Osteocyte (in vitro differentiated cells): ENCODE measurements at regions not wholly inside any gene's neighbourhood (a gene's known extent, or its start where the extent isn't known, plus 50 kb on each side); places are given as distances from the start of the nearest gene placed in this dataset.

Experiments
- DNase-seq: peaks from one replicate; pipeline ENCODE4 v3.0.0; 2021; ENCODE audit warnings: mixed read lengths; ENCODE audit not compliant: unreplicated experiment; ENCODE audit errors: extremely low spot score
- H3K27ac Mint-ChIP-seq: one replicate; pipeline ENCODE4 v1.8.0; 2021; ENCODE audit warnings: mild to moderate bottlenecking, mixed read lengths; ENCODE audit not compliant: unreplicated experiment
- H3K27me3 Mint-ChIP-seq: one replicate; pipeline ENCODE4 v1.8.0; 2021; ENCODE audit warnings: mixed read lengths; ENCODE audit not compliant: unreplicated experiment
- H3K36me3 Mint-ChIP-seq: one replicate; pipeline ENCODE4 v1.8.0; 2021; ENCODE audit warnings: mixed read lengths; ENCODE audit not compliant: unreplicated experiment
- H3K4me1 Mint-ChIP-seq: one replicate; pipeline ENCODE4 v1.8.0; 2021; ENCODE audit warnings: mixed read lengths; ENCODE audit not compliant: unreplicated experiment
- H3K4me3 Mint-ChIP-seq: one replicate; pipeline ENCODE4 v1.8.0; 2021; ENCODE audit warnings: mild to moderate bottlenecking, moderate library complexity, mixed read lengths; ENCODE audit not compliant: unreplicated experiment
- H3K9me3 Mint-ChIP-seq: one replicate; pipeline ENCODE4 v1.8.0; 2021; ENCODE audit warnings: mixed read lengths; ENCODE audit not compliant: unreplicated experiment
- TF ChIP-seq, protein P1 (sequence below): fragments of 200-600 bp; sonication (generic); IDR thresholded peaks from 2 replicates; pipeline ENCODE4 v1.5.0; 2021; ENCODE audit warnings: antibody characterized with exemption, mild to moderate bottlenecking, moderate library complexity

DNA sequence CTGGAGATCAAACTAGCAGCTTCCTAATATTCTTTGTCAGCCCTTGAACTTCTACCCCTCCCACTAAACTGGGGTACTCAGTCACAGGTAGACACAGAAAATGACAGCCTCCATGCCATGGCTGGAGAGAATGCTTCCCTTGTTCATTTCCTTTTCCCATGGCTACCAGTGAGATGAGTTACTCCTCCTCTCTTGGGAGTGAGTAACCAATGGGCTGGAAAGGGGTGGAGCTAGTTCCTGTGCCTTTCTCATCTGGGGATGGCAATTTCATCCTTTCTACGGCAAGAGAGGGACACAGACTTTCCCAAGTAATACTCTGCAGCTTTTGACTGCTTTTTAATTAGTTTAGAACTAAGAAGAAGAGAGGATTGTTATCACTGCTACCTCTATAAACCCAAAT, 1045.6 kb upstream of the WWC1 start:
- Mint-ChIP-seq H3K4me1 (peaks cover 19% of the 10 kb centered on the region), H3K36me3 (no peaks in the 10 kb centered on the region), H3K9me3 (no peaks in the 10 kb centered on the region), H3K27me3 (no peaks in the 10 kb centered on the region), H3K4me3 (no peak overlapping the region), H3K27ac (no peak overlapping the region)
- no peak for DNase-seq
- TF ChIP-seq, protein P1, sequence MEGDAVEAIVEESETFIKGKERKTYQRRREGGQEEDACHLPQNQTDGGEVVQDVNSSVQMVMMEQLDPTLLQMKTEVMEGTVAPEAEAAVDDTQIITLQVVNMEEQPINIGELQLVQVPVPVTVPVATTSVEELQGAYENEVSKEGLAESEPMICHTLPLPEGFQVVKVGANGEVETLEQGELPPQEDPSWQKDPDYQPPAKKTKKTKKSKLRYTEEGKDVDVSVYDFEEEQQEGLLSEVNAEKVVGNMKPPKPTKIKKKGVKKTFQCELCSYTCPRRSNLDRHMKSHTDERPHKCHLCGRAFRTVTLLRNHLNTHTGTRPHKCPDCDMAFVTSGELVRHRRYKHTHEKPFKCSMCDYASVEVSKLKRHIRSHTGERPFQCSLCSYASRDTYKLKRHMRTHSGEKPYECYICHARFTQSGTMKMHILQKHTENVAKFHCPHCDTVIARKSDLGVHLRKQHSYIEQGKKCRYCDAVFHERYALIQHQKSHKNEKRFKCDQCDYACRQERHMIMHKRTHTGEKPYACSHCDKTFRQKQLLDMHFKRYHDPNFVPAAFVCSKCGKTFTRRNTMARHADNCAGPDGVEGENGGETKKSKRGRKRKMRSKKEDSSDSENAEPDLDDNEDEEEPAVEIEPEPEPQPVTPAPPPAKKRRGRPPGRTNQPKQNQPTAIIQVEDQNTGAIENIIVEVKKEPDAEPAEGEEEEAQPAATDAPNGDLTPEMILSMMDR = no peak

DNA sequence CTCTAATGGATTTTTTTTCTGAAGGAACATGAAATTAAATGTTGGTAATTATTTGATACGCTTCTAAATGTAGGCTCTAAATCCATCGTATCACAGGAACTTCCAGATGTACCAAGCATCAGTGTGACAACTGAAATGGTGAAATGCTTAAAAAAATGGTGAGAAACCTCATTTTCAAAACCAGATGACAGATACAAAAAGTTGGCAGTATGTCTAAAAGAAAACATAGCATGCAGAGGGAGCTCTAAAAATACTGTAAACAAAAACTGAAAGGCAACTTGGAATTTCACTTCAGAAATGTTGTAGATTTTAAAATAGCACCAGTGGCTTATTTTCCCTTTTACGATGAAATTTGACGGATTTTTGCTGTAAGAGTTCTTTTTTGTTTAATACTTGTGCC, 1043.6 kb upstream of the WWC1 start:
- DNase-seq = no peak
- Mint-ChIP-seq H3K27ac (no peak overlapping the region), H3K4me3 (no peak overlapping the region), H3K4me1 (peaks cover 19% of the 10 kb centered on the region), H3K36me3 (no peaks in the 10 kb centered on the region), H3K9me3 (no peaks in the 10 kb centered on the region), H3K27me3 (no peaks in the 10 kb centered on the region)
- TF ChIP-seq, protein P1 = no peak

DNA sequence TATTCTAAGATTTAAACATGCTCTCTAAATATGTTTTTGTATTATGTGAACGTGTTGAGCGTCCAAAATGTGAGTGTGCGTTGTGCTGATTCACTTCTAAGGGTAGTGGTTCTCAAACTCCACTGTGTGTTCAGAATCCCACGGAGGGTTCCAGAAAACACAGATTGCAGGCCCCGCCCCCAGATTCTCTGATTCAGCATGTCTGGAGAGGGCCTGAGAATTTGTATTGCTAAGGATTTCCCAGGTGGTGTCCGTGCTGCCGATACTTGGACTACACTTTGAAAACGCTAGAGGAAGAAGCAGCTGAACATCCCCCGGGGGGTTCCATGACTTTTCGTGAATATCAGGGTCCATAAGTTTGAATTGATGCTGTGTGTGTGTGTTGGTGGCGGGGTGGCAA, 1043.2 kb upstream of the WWC1 start:
- Mint-ChIP-seq H3K4me3 (no peak overlapping the region), H3K4me1 (peaks cover 17% of the 10 kb centered on the region), H3K27ac (no peak overlapping the region), H3K36me3 (no peaks in the 10 kb centered on the region), H3K27me3 (no peaks in the 10 kb centered on the region), H3K9me3 (no peaks in the 10 kb centered on the region)
- DNase-seq = no peak
- TF ChIP-seq, protein P1 = no peak

DNA sequence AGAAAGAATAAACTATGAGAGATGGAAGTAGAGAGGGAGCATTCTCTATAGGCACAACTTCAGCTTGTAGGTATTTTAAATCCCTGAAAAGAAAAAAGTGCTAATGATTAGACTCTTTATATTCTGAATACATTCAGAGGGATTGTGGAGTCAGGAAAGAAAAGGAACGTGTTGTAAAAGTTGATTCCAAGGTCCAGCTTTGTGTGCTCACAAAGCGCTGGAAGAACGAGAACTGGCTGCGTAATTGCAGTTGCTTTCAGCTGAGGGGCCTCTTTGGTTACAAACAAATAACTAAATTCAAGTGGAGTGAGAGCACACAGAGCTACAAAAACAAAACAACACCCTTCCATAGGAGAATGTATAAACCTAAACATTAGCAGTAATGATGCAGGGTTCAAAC, 1040.4 kb upstream of the WWC1 start:
- no peak overlapping the region for H3K27ac Mint-ChIP-seq
- H3K4me3 Mint-ChIP-seq = no peak overlapping the region
- H3K4me1 Mint-ChIP-seq = peaks cover 12% of the 10 kb centered on the region
- H3K9me3 Mint-ChIP-seq = no peaks in the 10 kb centered on the region
- peaks cover 11% of the 10 kb centered on the region for H3K27me3 Mint-ChIP-seq
- TF ChIP-seq, protein P1 = no peak
- no peak for DNase-seq
- H3K36me3 Mint-ChIP-seq = no peaks in the 10 kb centered on the region

DNA sequence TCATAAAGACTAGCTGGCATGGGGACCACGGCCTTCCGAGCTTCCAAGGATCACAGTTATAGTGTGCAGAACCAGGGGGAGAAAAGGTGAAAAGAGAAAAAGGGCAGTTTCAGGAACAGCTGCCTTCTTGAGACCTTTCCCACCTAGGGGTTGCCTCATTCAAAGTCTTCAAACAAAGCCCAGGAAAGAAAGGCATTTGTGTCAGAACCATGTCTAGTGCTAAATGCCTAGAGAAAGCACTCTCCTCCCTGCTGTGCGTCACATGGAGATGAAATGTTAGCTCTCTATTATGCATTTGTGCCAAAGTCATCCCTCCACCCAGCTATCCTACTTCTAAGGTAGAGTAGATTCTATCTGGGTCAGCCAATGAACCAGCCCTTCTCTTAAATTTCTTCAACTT, 1037.3 kb upstream of the WWC1 start:
- DNase-seq = no peak
- Mint-ChIP-seq H3K27ac (no peak overlapping the region), H3K4me3 (no peak overlapping the region), H3K4me1 (no peaks in the 10 kb centered on the region), H3K27me3 (peaks cover 24% of the 10 kb centered on the region), H3K36me3 (no peaks in the 10 kb centered on the region), H3K9me3 (no peaks in the 10 kb centered on the region)
- TF ChIP-seq, protein P1 = no peak
